ENCODE measurements at regions not wholly inside any gene's neighbourhood (a gene's known extent, or its start where the extent isn't known, plus 50 kb on each side); places are given as distances from the start of the nearest gene placed in this dataset.
"Not testable (repeated sequence)": the region's sequence is repeated elsewhere in the genome, so short reads cannot be mapped to it uniquely, and the experiment has no call there.

- DNase-seq (ENCODE audit: low read depth in 4 of 4, low spot score in 1 of 4) = no peak
Observed at GRCh38 chr13:90592943-90593342, 754.5 kb upstream of the MIR17HG start.

GRCh38 chr13:90594681-90595080 lies 752.8 kb upstream of the MIR17HG start:
- no peak for DNase-seq (ENCODE audit: low read depth in 4 of 4, low spot score in 1 of 4)

- DNase-seq (ENCODE audit: low read depth in 4 of 4, low spot score in 1 of 4) = no peak
Observed at GRCh38 chr13:90605664-90606063, 741.8 kb upstream of the MIR17HG start.

GRCh38 chr13:90606921-90607320 lies 740.6 kb upstream of the MIR17HG start:
- DNase-seq (ENCODE audit: low read depth in 4 of 4, low spot score in 1 of 4) = not testable (repeated sequence)

GRCh38 chr13:90612391-90612790 lies 735.1 kb upstream of the MIR17HG start:
- DNase-seq (ENCODE audit: low read depth in 4 of 4, low spot score in 1 of 4) = no peak

GRCh38 chr13:90613076-90613795 lies 734.3 kb upstream of the MIR17HG start:
- no peak for DNase-seq (ENCODE audit: low read depth in 4 of 4, low spot score in 1 of 4)

GRCh38 chr13:90615236-90615635 lies 732.3 kb upstream of the MIR17HG start:
- no peak for DNase-seq (ENCODE audit: low read depth in 4 of 4, low spot score in 1 of 4)

- DNase-seq (ENCODE audit: low read depth in 4 of 4, low spot score in 1 of 4) = no peak
Observed at GRCh38 chr13:90615767-90616166, 731.7 kb upstream of the MIR17HG start.

- DNase-seq (ENCODE audit: low read depth in 4 of 4, low spot score in 1 of 4) = no peak
Observed at GRCh38 chr13:90618133-90618532, 729.4 kb upstream of the MIR17HG start.

GRCh38 chr13:90622541-90622940 lies 724.9 kb upstream of the MIR17HG start:
- DNase-seq (ENCODE audit: low read depth in 4 of 4, low spot score in 1 of 4) = no peak

- no peak for DNase-seq (ENCODE audit: low read depth in 4 of 4, low spot score in 1 of 4)
Observed at GRCh38 chr13:90623318-90624011, 724.0 kb upstream of the MIR17HG start.

- DNase-seq (ENCODE audit: low read depth in 4 of 4, low spot score in 1 of 4) = no peak
Observed at GRCh38 chr13:90627813-90628212, 719.7 kb upstream of the MIR17HG start.

- no peak for DNase-seq (ENCODE audit: low read depth in 4 of 4, low spot score in 1 of 4)
Observed at GRCh38 chr13:90628471-90628870, 719.0 kb upstream of the MIR17HG start.

- DNase-seq (ENCODE audit: low read depth in 4 of 4, low spot score in 1 of 4) = no peak
Observed at GRCh38 chr13:90630716-90631115, 716.8 kb upstream of the MIR17HG start.

- DNase-seq (ENCODE audit: low read depth in 4 of 4, low spot score in 1 of 4) = no peak
Observed at GRCh38 chr13:90632184-90632583, 715.3 kb upstream of the MIR17HG start.

- no peak for DNase-seq (ENCODE audit: low read depth in 4 of 4, low spot score in 1 of 4)
Observed at GRCh38 chr13:90633849-90634248, 713.6 kb upstream of the MIR17HG start.

GRCh38 chr13:90640976-90641375 lies 706.5 kb upstream of the MIR17HG start:
- no peak for DNase-seq (ENCODE audit: low read depth in 4 of 4, low spot score in 1 of 4)

- DNase-seq (ENCODE audit: low read depth in 4 of 4, low spot score in 1 of 4) = no peak
Observed at GRCh38 chr13:90641884-90642283, 705.6 kb upstream of the MIR17HG start.

- DNase-seq (ENCODE audit: low read depth in 4 of 4, low spot score in 1 of 4) = no peak
Observed at GRCh38 chr13:90645582-90645981, 701.9 kb upstream of the MIR17HG start.

GRCh38 chr13:90648497-90648896 lies 699.0 kb upstream of the MIR17HG start:
- DNase-seq (ENCODE audit: low read depth in 4 of 4, low spot score in 1 of 4) = no peak

GRCh38 chr13:90652036-90652435 lies 695.5 kb upstream of the MIR17HG start:
- DNase-seq (ENCODE audit: low read depth in 4 of 4, low spot score in 1 of 4) = no peak

- DNase-seq (ENCODE audit: low read depth in 4 of 4, low spot score in 1 of 4) = no peak
Observed at GRCh38 chr13:90654970-90655369, 692.5 kb upstream of the MIR17HG start.

- DNase-seq (ENCODE audit: low read depth in 4 of 4, low spot score in 1 of 4) = not testable (repeated sequence)
Observed at GRCh38 chr13:90664200-90664599, 683.3 kb upstream of the MIR17HG start.
